HG03103 (cell line): ENCODE measurements at regions not wholly inside any gene's neighbourhood (a gene's known extent, or its start where the extent isn't known, plus 50 kb on each side); places are given as distances from the start of the nearest gene placed in this dataset.
"Not testable (repeated sequence)": the region's sequence is repeated elsewhere in the genome, so short reads cannot be mapped to it uniquely, and the experiment has no call there.

Experiments used
- ATAC-seq: cut with Tn5 transposase; IDR thresholded peaks from one replicate; pipeline ENCODE4 v1.9.1; 2021; ENCODE audit warnings: low read depth; ENCODE audit not compliant: unreplicated experiment

DNA sequence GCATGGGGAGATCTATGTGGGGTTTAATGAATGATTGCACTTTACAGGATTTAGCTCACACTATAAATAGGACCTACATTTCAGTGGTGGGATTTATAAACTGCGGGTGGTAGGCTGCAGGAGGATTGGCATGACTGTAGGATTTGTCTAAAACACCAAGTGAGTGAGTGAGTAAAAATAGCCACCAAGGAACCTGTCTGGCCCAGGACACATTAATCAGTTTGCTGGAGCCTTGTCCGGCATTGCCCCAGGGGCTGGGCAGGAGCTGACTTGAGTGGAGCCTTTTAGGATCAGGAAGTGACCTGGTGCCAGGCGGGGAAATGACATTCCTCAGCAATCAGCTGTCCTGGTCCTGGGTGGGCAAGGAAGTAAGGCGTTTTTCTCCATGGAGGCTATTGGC is 193.9 kb upstream of the ADRA1D start:
- ATAC-seq = no peak

DNA sequence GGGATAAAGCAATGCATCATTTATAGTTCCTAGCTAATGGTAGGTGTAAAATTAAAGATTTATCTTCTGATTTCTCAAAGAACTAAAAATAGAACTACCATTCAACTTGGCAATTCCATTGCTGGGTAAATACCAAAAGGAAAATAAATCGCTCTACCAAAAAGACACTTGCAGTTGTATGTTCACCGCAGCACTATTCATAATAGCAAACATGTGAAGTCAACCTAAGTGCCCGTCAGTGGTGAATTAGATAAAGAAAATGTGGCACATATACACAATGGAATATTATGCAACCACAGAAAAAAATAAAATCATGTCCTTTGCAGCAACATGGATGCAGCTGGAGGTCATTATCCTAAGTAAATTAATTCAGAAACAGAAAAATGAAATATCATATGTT is 192.8 kb upstream of the ADRA1D start:
- ATAC-seq = no peak

DNA sequence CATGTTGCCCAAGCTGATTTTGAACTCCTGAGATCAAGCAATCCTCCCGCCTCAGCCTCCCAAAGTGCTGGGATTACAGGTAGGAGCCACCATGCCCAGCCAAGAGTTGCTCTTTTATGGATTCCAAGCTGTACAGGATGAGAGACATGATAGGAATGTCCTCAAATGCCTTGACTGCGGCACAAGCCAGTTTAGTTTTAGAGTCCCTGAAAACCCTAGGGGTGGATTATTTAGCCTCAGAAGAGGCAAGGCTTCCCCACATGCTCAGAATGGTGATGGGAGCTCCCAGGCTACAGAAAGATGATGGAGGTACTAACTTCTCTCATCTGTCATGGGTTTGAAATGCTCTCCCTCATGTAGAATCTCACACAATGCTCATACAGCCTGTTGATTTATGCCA is 192.1 kb upstream of the ADRA1D start:
- no peak for ATAC-seq

DNA sequence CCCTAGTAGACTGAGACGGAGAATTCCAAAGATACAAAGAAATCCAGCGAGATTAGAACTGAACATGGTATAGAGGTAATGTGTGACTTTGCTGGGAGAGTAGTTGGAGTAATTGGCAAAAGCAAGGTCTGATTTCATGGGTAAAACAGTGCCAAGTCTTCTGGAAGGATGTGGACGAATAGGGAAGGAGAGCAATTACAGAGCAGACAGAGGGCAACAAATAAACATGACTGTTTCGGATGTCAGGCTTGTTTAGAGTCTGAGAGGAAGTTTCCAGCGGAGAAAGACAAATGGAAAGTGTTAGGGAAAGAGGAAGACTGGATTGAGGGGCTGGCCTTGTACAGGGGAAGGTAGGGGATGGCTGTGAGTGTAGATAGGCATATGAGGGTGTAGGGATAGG is 190.4 kb upstream of the ADRA1D start:
- no peak for ATAC-seq

DNA sequence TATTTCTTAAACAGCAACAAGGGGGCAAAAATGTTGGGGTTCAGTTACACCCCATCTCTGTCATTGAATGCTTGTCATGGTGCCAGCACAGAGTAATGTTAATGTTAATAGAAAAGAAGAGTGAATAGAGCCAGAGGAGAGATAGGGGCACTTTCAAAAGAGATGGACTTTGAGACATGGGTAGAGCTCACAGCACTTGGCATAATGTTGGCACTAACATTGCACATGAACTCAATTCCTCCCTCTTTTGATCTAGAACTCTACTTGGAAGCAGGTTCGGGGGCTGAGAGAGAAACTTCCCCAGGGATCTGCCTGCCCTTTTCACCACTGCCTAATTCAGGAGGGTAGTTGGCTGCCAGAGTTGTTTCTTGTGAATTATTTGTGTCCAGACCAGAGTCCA is 188.0 kb upstream of the ADRA1D start:
- no peak for ATAC-seq

DNA sequence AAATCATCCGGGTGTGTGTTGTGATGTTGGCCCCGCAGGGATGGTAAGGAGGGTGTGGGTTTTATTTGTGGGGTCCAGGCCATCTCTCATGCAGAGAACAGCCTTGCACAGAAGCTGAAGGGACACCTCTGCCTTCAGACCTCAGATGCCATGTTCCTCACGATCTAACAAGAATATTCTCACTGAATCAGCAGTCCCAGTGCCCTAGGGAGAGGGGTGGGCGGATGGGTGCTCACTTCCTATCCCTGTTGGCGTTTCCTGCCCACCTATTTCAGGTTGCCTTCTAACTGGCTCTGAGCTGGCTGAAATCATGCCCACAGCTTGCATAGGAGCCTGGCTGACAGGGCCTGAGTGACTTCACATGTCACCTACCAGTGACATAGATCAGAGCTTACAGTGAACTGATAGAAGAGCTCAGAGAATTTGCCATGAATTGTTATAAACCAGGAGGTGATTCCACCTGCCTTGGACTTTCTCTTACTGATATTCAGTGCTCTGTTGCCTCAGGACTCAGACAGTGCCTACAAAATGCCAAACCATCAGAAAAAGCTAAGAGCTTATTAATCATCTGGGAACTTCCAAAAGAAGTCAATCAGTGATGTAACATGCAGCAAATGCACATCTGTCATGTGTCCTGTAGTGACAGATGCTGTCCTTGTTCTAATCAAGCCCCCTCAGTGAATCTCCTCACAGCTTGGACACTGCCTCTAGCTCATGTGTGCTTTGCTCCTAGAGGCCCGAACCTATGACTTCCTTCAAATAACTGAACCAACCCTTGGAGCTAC is 186.8 kb upstream of the ADRA1D start:
- no peak for ATAC-seq

DNA sequence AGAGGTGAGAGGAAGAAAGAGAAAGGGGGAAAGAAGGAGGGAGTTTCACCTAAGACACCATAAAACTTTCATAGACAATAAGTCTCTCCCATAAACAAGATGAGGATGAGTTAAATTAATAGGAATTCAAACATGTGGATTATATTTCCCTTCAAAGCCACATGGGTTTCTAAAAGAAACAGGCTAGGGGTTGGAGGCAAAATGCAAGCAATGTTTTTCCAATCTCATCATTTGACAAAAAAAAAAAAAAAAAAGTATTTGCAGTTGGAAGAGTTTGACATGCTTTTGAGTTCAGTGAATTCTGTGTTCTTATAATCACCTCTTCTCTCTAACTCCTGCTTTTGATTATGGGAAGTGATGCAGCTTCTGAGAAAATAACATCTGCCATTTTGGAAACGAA is 186.1 kb upstream of the ADRA1D start:
- no peak for ATAC-seq

DNA sequence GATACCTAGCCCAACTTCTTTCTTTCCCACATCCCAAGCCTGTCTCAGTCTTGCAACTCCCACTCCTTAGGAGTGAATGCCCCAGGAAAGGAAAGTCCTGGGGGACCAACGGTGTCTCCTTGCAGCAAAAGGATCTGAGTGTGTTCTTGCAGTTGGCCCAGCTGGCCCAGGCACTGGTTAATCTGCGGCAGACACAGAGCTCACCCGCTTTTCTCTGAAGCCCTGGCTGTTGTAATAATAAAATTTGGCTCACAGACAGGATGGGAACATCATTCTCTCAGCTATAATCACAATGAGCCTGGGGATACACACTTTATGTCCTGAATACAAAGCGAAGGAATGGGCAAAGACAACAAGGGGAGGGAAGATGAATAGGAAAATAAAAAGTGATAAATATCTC is 185.6 kb upstream of the ADRA1D start:
- ATAC-seq = no peak

DNA sequence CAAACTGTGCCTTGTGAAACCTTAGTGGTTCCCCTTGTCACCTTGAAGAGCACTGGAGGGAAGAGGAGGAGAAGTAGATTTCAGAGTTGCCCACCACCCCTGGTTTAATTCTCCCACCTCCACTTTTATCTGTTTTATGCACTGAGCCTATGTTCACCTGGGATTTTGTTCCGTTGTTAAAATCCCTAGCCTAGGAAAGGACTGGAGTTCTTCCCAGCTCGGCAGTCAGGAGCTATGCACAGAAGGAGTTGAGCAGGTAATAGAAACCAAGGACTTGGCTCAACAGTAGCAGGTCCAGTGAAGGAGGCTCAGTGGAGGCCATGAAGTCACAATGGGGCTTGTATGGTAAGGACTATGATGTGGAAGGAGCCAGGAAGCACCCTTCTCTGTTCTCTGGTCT is 182.4 kb upstream of the ADRA1D start:
- no peak for ATAC-seq

DNA sequence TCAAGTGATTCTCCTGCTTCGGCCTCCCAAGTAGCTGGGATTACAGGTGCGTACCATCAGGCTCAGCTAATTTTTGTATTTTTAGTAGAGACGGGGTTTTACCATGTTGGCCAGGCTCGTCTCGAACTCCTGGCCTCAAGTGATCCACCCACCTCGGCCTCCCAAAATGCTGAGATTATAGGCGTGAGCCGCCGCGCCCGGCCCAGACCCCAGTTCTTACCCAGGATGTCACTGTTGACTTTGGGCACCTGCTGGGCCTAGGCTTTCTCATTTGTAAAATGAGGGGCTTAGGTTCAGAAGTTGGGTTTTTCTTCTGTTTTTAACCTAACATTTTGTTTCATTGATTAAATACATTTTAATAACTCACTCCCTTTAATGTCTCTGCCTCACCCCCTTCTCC is 181.7 kb upstream of the ADRA1D start:
- not testable (repeated sequence) for ATAC-seq

DNA sequence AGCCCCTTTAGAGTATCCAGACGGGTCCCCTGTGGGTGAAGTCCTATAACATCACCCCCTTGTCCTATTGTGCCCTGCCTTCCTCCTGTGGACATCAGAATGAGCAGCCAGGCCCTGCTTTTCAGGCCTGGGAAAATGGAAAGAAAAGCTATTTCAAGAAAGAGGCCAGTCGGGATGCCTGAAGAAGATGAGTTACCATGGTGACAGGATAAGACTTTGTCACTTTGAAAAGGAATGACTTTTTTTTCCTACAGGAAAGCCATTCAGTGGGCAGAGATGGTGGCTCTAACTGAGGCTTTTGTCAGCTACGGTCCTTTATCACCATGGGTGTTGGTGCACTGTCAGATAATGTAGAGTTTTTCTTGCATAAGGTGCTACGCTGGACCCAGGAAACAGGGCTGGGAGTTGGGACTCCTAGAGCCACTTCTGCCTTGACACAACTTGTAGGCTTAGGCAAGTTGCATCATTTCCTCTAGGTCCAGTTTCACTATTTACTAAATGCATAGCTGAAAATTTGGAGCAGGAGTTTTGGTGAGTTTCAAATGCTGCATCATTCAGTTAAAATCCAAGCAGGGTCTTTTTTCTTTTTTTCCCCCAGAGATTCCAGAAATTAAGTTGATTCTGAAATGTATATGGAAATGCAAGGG is 179.0 kb upstream of the ADRA1D start:
- no peak for ATAC-seq

DNA sequence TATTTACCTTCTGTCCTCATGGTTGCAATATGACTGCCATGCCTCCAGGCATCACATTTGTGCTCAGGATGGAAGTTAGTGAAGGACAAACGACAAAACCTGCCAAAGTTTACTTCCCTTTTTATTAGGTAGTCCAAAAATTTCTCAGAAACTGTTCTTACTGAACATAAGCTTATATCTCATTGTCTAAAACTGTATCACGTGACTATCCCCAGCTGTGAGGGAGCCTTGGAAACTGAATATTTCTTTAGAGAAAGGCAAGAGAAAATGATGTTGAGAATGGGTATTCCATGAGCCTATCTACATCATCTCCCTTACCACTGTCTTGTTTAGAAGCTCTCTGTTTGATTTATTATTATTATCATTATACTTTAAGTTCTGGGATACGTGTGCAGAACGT is 169.1 kb upstream of the ADRA1D start:
- ATAC-seq = no peak

DNA sequence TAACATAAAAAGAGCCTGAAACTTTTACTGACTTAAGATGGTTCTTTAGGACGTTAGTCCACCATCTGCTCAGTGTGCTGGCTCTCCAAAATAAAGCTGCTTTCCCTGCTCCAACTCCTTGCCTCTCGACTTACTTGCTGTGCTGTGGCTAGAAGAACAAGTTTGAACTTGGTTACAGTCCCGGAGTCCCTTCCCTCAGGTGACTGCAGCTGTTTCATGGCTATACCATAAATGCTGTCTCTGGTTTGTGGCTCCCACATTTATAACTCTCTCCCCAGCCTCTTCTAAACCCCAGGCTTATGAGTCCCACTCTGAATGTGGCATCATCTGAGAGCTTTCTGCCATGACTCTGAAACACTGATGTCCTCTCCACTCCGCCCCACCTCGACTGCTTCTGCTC is 166.2 kb upstream of the ADRA1D start:
- ATAC-seq = no peak

DNA sequence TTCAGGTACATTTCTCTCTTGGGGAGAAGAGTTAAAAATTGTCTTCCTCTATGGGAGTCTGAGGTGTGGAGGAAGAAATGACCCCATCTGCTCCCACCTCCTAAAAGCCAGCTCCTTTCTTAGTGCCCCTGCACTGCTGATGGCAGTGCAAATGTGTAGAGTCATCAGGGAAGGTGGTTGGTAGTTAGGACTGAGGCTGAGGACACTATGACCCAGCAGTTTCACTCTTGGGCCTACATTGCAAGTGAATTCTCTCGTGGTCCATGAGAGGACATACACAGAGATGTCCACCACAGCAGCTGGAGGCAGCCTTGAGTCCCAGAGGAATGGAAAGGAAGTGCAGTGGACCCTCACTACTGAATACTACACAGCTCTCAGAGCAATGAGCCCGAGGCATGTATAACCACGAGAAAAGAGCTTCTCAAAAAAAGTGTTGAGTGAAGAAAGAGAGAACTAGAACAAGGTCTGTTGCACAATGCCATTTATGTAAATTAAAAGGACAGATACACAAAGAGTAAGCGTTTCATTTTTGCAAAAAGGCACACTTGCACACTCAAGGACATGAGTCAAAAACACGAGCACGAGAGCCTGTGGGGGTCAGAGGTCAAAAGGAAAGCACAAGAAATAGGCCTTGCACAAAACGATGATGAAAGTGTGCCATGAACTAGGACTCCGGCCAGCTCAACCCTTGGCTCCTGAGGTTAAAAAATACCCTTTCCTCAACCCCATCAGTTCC is 164.4 kb upstream of the ADRA1D start:
- no peak for ATAC-seq

DNA sequence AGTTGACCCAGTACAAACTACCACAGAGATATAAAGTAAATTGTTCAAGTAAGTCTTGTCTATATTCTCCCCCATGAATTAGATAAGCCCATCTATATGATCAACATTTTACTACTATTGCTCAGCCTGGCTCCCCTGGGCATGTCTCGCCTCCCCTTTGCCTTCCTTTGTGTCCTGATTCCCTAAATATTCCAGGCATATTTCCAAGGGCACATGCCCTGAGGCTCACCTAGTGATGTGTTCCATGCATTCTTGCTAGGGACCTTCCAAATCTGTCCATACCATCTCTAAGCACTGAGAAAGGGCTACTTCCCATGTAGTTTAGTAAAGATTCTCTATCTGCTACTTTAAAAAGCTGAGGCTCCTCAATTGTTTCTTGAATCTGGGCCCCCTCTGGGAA is 163.1 kb upstream of the ADRA1D start:
- no peak for ATAC-seq

DNA sequence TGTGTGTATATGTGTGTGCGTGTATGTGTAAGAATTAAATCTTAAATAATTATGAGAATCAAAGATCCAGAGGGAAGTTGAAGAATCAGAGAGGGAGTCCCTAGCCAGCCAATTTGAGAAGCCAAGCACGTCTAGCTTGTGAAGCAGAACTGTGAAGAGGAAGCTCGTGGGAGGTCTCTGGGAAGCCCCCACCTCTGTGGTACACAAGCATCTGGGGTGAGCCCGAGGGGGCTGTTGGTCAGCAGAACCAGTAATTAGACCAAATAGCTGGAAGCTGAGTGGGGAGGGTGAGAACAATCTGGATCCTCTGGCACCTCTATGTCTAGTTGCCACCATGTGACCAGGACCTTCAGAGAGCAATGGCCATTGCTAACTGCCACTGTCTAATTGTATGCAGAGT is 162.7 kb upstream of the ADRA1D start:
- no peak for ATAC-seq

DNA sequence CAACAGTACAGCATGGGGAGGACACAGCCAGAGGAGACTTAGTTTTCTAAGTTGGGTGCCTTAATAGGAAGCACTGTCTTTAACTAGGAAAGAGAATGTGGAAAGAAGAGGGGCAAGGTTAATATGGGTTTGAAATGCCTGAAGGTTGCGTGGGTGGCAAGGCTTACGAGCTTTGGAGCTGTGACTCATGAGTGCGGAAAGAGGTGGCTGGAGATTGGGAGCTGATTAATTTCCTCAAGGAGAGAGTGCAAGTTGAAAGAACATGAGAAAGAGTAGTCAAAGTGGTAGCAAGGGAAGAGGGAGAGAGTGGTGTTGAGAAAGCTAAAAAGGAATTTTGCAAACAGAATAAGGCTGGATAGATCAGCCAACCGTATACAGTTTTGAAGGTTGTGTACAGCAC is 157.5 kb upstream of the ADRA1D start:
- ATAC-seq = no peak

DNA sequence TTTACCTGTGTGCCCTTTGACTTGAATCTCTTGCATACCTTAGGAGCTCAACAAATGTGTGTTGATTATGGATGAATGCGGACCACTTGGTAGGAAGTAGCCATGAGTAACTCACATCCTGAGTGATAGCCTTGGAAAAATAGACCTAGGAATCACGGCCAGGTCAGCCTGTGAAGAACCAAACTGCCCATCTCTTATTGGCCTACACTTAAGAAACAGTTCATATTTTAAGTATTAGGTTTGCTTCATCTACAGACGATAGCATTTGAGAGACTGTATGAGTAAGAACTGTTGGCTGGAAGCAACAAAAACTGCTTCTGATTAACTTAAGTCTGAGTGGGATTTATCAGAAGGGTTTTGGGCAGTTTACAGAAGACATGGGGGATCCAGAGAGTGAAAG is 152.5 kb upstream of the ADRA1D start:
- ATAC-seq = no peak

DNA sequence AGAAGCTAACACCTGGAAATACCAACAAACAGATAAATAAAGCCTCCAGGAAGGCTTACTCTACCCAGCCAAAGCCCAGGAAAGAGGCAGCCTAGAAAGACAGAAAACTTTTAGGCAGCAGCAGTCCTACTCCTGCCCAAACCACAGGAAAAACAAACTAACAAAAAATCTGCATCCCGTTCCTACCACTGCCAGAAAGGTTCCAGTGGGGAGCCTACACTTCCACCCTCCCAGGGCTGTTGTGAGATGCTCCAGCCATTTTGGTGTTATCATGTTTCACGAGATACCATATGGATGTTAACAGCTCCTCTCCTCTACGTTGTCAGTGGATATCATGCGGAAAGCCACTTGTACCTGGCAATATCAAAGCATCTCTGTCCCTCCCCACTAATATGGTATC is 135.9 kb upstream of the ADRA1D start:
- no peak for ATAC-seq

DNA sequence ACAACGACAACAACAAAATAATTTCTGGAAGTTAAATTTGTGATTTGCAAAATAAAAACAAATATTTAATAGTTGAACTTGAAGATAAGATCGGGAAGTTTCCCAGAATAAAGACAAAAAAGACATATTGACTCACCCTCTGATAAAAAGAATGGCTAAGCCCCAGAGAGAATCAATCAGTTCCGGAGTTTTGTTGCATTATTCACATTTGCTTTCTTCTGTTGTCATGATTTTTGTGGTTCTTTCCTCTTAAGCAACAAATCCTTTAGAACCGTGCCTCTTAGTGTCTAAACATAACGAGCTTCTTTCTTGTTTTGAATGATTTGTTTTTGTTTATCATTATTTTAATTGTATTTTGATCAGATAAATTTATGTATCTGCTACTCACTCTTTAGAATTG is 134.9 kb upstream of the ADRA1D start:
- no peak for ATAC-seq

DNA sequence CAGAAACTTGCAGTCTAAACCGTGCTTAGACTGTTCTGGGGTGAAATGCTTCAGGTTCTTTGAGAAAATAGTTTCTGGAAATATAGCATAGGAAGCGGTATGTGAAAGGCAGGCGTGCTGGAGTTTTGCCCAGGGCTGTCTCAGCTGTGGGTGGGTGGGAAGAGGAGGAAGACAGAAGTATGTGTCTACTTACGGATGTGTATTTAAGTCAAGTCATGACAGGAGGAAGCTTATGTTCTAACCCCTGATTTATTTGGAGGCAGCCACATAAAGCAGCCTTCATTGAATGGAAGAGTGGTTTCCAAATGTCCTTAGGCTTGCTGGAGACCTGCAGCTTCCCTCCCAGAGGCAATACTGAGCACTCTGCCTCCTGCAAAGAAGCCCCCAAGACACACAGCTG is 126.8 kb upstream of the ADRA1D start:
- ATAC-seq = no peak

DNA sequence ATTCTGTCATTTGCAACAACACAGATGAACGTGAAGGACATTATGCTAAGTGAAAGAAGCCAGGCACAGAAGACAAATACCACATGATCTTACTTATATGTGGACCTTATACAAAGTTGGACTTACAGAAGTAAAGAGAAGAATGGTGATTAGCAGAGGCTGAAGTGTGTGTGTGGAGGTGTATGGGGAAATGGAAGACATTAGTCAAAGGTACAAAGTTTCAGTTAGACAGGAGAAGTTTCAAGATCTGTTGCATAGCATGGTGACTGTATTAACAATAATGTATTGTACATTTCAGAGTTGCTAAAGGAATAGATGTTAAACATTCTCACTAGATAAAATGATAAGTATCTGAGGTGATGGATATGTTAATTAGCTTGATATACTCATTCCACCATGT is 124.4 kb upstream of the ADRA1D start:
- no peak for ATAC-seq
